HCEC 1CT (cell line): ENCODE measurements at regions not wholly inside any gene's neighbourhood (a gene's known extent, or its start where the extent isn't known, plus 50 kb on each side); places are given as distances from the start of the nearest gene placed in this dataset.

Experiments used
- DNase-seq: peaks from one replicate; pipeline ENCODE4 v3.0.0-alpha.2; 2017

GRCh38 chr4:159041054-159042034 lies 61.5 kb upstream of the RAPGEF2 start:
- no peak for DNase-seq

- DNase-seq = no peak
These were observed 60.7 kb upstream of the RAPGEF2 start for GRCh38 chr4:159042097-159042605.

GRCh38 chr4:159042868-159043267 lies 60.0 kb upstream of the RAPGEF2 start:
- DNase-seq = no peak

GRCh38 chr4:159043861-159044260 lies 59.0 kb upstream of the RAPGEF2 start:
- DNase-seq = no peak

GRCh38 chr4:159045321-159045720 lies 57.6 kb upstream of the RAPGEF2 start:
- no peak for DNase-seq

- no peak for DNase-seq
These were observed 56.2 kb upstream of the RAPGEF2 start for GRCh38 chr4:159046683-159047082.

- no peak for DNase-seq
These were observed 55.3 kb upstream of the RAPGEF2 start for GRCh38 chr4:159047478-159048165.

GRCh38 chr4:159048166-159048886 lies 54.6 kb upstream of the RAPGEF2 start:
- no peak for DNase-seq

GRCh38 chr4:159049780-159050375 lies 53.0 kb upstream of the RAPGEF2 start:
- DNase-seq = no peak

- DNase-seq = no peak
These were observed 51.4 kb upstream of the RAPGEF2 start for GRCh38 chr4:159051245-159052071.

GRCh38 chr4:159052315-159052714 lies 50.6 kb upstream of the RAPGEF2 start:
- DNase-seq = no peak
